IMR-90 (cell line): ENCODE measurements at regions not wholly inside any gene's neighbourhood (a gene's known extent, or its start where the extent isn't known, plus 50 kb on each side); places are given as distances from the start of the nearest gene placed in this dataset.

ENCODE experiments used
- ATAC-seq: fragments of 200-7000 bp; cut with Tn5 transposase; 2 replicates; pipeline ENCODE4 v1.9.1; 2020; ENCODE audit warnings: low read depth, mild to moderate bottlenecking, moderate library complexity
- BruUV-seq: library from RNA; stranded (reverse); fragments of 400-500 nt; replicated peaks from 2 replicates; lab custom pipeline; 2021; lab: Mats Ljungman, UMichigan
- CTCF ChIA-PET: fragments of 300-600 bp; formaldehyde crosslinking; extraction: SDS; loops from one replicate; lab custom pipeline; 2021; ENCODE audit warnings: antibody characterized with exemption; lab: Yijun Ruan, JAX
- POLR2A ChIA-PET: fragments of 300-600 bp; sonication (Branson Sonifier 250); formaldehyde crosslinking; loops from one replicate; lab custom pipeline; 2022; ENCODE audit warnings: antibody characterized with exemption; ENCODE audit not compliant: unreplicated experiment; lab: Charles Lee
- DNase-seq: peaks from one replicate; pipeline ENCODE4 v3.0.0; 2013
- H2AFZ ChIP-seq: replicated peaks from 2 replicates; pipeline ENCODE3; 2013; ENCODE audit warnings: low read length, mild to moderate bottlenecking; ENCODE audit not compliant: poor library complexity
- H2AK5ac ChIP-seq: 2 replicates; pipeline ENCODE4 v1.6.1; 2013; ENCODE audit warnings: low read depth, low read length, inconsistent platforms
- H2AK9ac ChIP-seq: replicated peaks from 2 replicates; pipeline ENCODE3; 2013; ENCODE audit warnings: mild to moderate bottlenecking, low read depth, low read length, moderate library complexity; ENCODE audit not compliant: poor library complexity
- H2BK120ac ChIP-seq: 2 replicates; pipeline ENCODE4 v1.6.1; 2013; ENCODE audit warnings: low read depth, low read length, inconsistent platforms
- H2BK15ac ChIP-seq: 3 replicates; pipeline ENCODE4 v1.6.1; 2013; ENCODE audit warnings: low read depth, low read length, inconsistent platforms
- H2BK20ac ChIP-seq: 2 replicates; pipeline ENCODE4 v1.6.1; 2013; ENCODE audit warnings: low read depth, mild to moderate bottlenecking, inconsistent platforms, low read length, moderate library complexity
- H2BK5ac ChIP-seq: 2 replicates; pipeline ENCODE4 v1.6.1; 2013; ENCODE audit warnings: mild to moderate bottlenecking, low read depth, low read length, inconsistent platforms; ENCODE audit not compliant: poor library complexity, severe bottlenecking
- H3K14ac ChIP-seq: replicated peaks from 2 replicates; pipeline ENCODE4 v1.6.1; 2013; ENCODE audit warnings: low read depth, low read length, inconsistent platforms
- H3K18ac ChIP-seq: 2 replicates; pipeline ENCODE4 v1.6.1; 2013; ENCODE audit warnings: low read depth, low read length, control low read depth
- H3K23ac ChIP-seq: 2 replicates; pipeline ENCODE4 v1.6.1; 2013; ENCODE audit warnings: low read depth, low read length, inconsistent platforms
- H3K27ac ChIP-seq: 2 replicates; pipeline ENCODE4 v1.5.1; 2013; ENCODE audit warnings: mild to moderate bottlenecking, control low read depth, low read length; ENCODE audit not compliant: insufficient read depth
- H3K27me3 ChIP-seq: 2 replicates; pipeline ENCODE4 v1.6.1; 2013; ENCODE audit warnings: low read length; ENCODE audit not compliant: control insufficient read depth, insufficient read depth
- H3K36me3 ChIP-seq: 2 replicates; pipeline ENCODE4 v1.6.1; 2013; ENCODE audit warnings: low read length, mixed read lengths; ENCODE audit not compliant: control insufficient read depth, insufficient read depth
- H3K4ac ChIP-seq: 2 replicates; pipeline ENCODE4 v1.6.1; 2013; ENCODE audit warnings: low read depth, low read length, inconsistent platforms
- H3K4me1 ChIP-seq: 2 replicates; pipeline ENCODE4 v1.6.1; 2013; ENCODE audit warnings: low read length, mixed read lengths; ENCODE audit not compliant: control insufficient read depth, insufficient read depth
- H3K4me2 ChIP-seq: 2 replicates; pipeline ENCODE4 v1.6.1; 2013; ENCODE audit warnings: low read depth, mild to moderate bottlenecking, control low read depth, low read length, moderate library complexity
- H3K4me3 ChIP-seq: 2 replicates; pipeline ENCODE4 v1.5.1; 2013; ENCODE audit warnings: low read depth, mild to moderate bottlenecking, control low read depth, low read length, moderate library complexity; ENCODE audit not compliant: insufficient read depth
- H3K56ac ChIP-seq: 2 replicates; pipeline ENCODE4 v1.6.1; 2013; ENCODE audit warnings: low read length, inconsistent platforms; ENCODE audit not compliant: insufficient read depth; ENCODE audit errors: extremely low read depth
- H3K79me1 ChIP-seq, 2 experiments: 2 replicates each; pipeline ENCODE4 v1.6.1; 2013; ENCODE audit warnings: low read length in 2 of 2, inconsistent platforms in 1 of 2, low read depth in 1 of 2
- H3K9ac ChIP-seq: 2 replicates; pipeline ENCODE4 v1.6.1; 2013; ENCODE audit warnings: low read depth, low read length, control low read depth
- H3K9me1 ChIP-seq: 2 replicates; pipeline ENCODE4 v1.6.1; 2013; ENCODE audit warnings: low read length, inconsistent platforms; ENCODE audit not compliant: insufficient read depth
- H3K9me3 ChIP-seq: 2 replicates; pipeline ENCODE4 v1.6.1; 2013; ENCODE audit warnings: low read length; ENCODE audit not compliant: control insufficient read depth, insufficient read depth
- H4K20me1 ChIP-seq: 2 replicates; pipeline ENCODE4 v1.6.1; 2013; ENCODE audit warnings: low read length, inconsistent platforms; ENCODE audit not compliant: insufficient read depth
- H4K5ac ChIP-seq: 2 replicates; pipeline ENCODE4 v1.6.1; 2013; ENCODE audit warnings: mild to moderate bottlenecking, low read depth, low read length, control low read depth
- H4K8ac ChIP-seq, 2 experiments: 2 replicates each; pipeline ENCODE4 v1.6.1; 2013; ENCODE audit warnings: low read depth in 2 of 2, low read length in 2 of 2, control low read depth in 1 of 2, inconsistent platforms in 1 of 2
- H4K91ac ChIP-seq: 2 replicates; pipeline ENCODE4 v1.6.1; 2013; ENCODE audit warnings: low read depth, low read length, inconsistent platforms; ENCODE audit not compliant: insufficient read depth
- BHLHE40 ChIP-seq: fragments of 150-350 bp; IDR thresholded peaks from 2 replicates; pipeline ENCODE4 v1.6.1; 2016; ENCODE audit warnings: mild to moderate bottlenecking, low read depth, low read length
- CEBPB ChIP-seq: IDR thresholded peaks from 2 replicates; pipeline ENCODE4 v1.6.1; 2012; ENCODE audit warnings: low read depth, low read length, improper control_type of control experiment
- CHD1 ChIP-seq: IDR thresholded peaks from 2 replicates; pipeline ENCODE4 v1.6.1; 2012; ENCODE audit warnings: low read depth, low read length, improper control_type of control experiment
- FOS ChIP-seq: fragments of 150-350 bp; IDR thresholded peaks from 2 replicates; pipeline ENCODE4 v1.6.1; 2016; ENCODE audit warnings: low read depth, low read length
- MAFK ChIP-seq: IDR thresholded peaks from 2 replicates; pipeline ENCODE4 v1.6.1; 2012; ENCODE audit warnings: low read depth, low read length, improper control_type of control experiment
- MAZ ChIP-seq: IDR thresholded peaks from 2 replicates; pipeline ENCODE4 v1.6.1; 2012; ENCODE audit warnings: low read depth, mild to moderate bottlenecking, low read length, improper control_type of control experiment, moderate library complexity, borderline replicate concordance
- MXI1 ChIP-seq: IDR thresholded peaks from 2 replicates; pipeline ENCODE4 v1.6.1; 2012; ENCODE audit warnings: low read depth, mild to moderate bottlenecking, low read length, moderate library complexity, borderline replicate concordance
- NFE2L2 ChIP-seq: fragments of 150-350 bp; IDR thresholded peaks from 2 replicates; pipeline ENCODE4 v1.6.1; 2016; ENCODE audit warnings: low read depth, mild to moderate bottlenecking, low read length
- POLR2A ChIP-seq: IDR thresholded peaks from 2 replicates; pipeline ENCODE4 v1.6.1; 2012; ENCODE audit warnings: mild to moderate bottlenecking, low read depth, low read length
- RAD21 ChIP-seq: IDR thresholded peaks from 2 replicates; pipeline ENCODE4 v1.6.1; 2012; ENCODE audit warnings: low read length, improper control_type of control experiment
- RCOR1 ChIP-seq: IDR thresholded peaks from 2 replicates; pipeline ENCODE4 v1.6.1; 2012; ENCODE audit warnings: mild to moderate bottlenecking, low read length, improper control_type of control experiment; ENCODE audit not compliant: insufficient replicate concordance
- RFX5 ChIP-seq: IDR thresholded peaks from 2 replicates; pipeline ENCODE4 v1.8.0; 2012; ENCODE audit warnings: low read depth, mild to moderate bottlenecking, low read length, moderate library complexity
- SMC3 ChIP-seq: fragments of 150-350 bp; IDR thresholded peaks from 2 replicates; pipeline ENCODE4 v1.6.1; 2016; ENCODE audit warnings: low read depth, mild to moderate bottlenecking, antibody characterized with exemption, low read length, moderate library complexity
- WGBS, 2 experiments: methylation state at CpG; one replicate each; pipeline versions ENCODE4 v1.1.5 to v1.1.7; 2013; ENCODE audit warnings: missing lambda C conversion rate in 2 of 2; ENCODE audit not compliant: insufficient read length in 1 of 2; ENCODE audit errors: extremely low coverage in 2 of 2; 5-methylcytosine and 5-hydroxymethylcytosine counted together
- dilution Hi-C: fragments of 300-500 bp; cut with HindIII; formaldehyde crosslinking; loops from one replicate; pipeline ENCODE4 v1.14.3; 2018; ENCODE audit warnings: low sequenced_read_pairs; ENCODE audit not compliant: unreplicated experiment
- in situ Hi-C: fragments of 300-500 bp; cut with MboI; formaldehyde crosslinking; loops from 3 replicates; pipeline ENCODE4 v1.14.3; 2019; ENCODE audit warnings: low sequenced_read_pairs, inconsistent platforms, mixed read lengths
- intact Hi-C: fragments of 100-400 bp; cut with micrococcal nuclease; formaldehyde crosslinking; loops from 2 replicates; pipeline ENCODE4 v1.10.0; 2022
- TF ChIP-seq, protein P1 (sequence below): fragments of 150-350 bp; IDR thresholded peaks from 2 replicates; pipeline ENCODE4 v1.6.1; 2016; ENCODE audit warnings: low read depth, mild to moderate bottlenecking, low read length, moderate library complexity, borderline replicate concordance
- TF ChIP-seq, protein P2 (sequence below): conservative IDR thresholded peaks from 2 replicates; pipeline ENCODE4 v1.5.1; 2012; ENCODE audit warnings: mild to moderate bottlenecking, low read depth, low read length, improper control_type of control experiment
- TF ChIP-seq, protein P3 (sequence below): fragments of 150-350 bp; IDR thresholded peaks from 2 replicates; pipeline ENCODE4 v1.6.1; 2017; ENCODE audit warnings: mild to moderate bottlenecking, antibody characterized with exemption, low read length, low read depth

DNA sequence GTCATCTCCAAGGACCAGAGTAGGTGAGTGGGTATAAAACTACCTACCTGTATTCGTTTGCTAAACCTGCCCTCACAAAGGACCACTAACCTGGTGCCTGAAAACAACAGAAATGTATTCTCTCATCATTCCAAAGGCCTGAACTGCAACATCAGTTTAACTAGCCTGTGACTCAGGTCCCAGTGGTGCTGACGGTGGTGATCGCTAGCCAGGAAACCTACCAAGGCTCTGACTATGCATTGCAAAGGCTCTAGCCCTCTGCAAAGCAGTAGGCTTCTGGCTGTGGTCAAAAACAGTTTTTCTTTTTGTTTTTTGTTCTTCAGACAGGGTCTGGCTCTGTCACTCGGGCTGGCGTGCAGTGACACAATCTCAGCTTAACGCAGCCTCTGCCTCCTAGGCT lies 107.5 kb downstream of the NPTX2 start:
- H2BK5ac ChIP-seq = no peak overlapping the region
- H3K4me1 ChIP-seq = no peaks in the 10 kb centered on the region
- no peak overlapping the region for H3K23ac ChIP-seq
- no peak overlapping the region for H2BK120ac ChIP-seq
- H3K18ac ChIP-seq = no peak overlapping the region
- H2AFZ ChIP-seq = peak overlapping the region; percentile 32
- no peak overlapping the region for H3K4ac ChIP-seq
- TF ChIP-seq, protein P1, sequence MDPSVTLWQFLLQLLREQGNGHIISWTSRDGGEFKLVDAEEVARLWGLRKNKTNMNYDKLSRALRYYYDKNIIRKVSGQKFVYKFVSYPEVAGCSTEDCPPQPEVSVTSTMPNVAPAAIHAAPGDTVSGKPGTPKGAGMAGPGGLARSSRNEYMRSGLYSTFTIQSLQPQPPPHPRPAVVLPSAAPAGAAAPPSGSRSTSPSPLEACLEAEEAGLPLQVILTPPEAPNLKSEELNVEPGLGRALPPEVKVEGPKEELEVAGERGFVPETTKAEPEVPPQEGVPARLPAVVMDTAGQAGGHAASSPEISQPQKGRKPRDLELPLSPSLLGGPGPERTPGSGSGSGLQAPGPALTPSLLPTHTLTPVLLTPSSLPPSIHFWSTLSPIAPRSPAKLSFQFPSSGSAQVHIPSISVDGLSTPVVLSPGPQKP = no peak
- TF ChIP-seq, protein P2, sequence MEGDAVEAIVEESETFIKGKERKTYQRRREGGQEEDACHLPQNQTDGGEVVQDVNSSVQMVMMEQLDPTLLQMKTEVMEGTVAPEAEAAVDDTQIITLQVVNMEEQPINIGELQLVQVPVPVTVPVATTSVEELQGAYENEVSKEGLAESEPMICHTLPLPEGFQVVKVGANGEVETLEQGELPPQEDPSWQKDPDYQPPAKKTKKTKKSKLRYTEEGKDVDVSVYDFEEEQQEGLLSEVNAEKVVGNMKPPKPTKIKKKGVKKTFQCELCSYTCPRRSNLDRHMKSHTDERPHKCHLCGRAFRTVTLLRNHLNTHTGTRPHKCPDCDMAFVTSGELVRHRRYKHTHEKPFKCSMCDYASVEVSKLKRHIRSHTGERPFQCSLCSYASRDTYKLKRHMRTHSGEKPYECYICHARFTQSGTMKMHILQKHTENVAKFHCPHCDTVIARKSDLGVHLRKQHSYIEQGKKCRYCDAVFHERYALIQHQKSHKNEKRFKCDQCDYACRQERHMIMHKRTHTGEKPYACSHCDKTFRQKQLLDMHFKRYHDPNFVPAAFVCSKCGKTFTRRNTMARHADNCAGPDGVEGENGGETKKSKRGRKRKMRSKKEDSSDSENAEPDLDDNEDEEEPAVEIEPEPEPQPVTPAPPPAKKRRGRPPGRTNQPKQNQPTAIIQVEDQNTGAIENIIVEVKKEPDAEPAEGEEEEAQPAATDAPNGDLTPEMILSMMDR = no peak
- TF ChIP-seq POLR2A (no peak), CHD1 (no peak), FOS (no peak), CEBPB (no peak), BHLHE40 (no peak), RFX5 (no peak), SMC3 (no peak), RAD21 (no peak), MXI1 (no peak), NFE2L2 (no peak), MAFK (no peak), MAZ (no peak), RCOR1 (no peak)
- TF ChIP-seq, protein P3, sequence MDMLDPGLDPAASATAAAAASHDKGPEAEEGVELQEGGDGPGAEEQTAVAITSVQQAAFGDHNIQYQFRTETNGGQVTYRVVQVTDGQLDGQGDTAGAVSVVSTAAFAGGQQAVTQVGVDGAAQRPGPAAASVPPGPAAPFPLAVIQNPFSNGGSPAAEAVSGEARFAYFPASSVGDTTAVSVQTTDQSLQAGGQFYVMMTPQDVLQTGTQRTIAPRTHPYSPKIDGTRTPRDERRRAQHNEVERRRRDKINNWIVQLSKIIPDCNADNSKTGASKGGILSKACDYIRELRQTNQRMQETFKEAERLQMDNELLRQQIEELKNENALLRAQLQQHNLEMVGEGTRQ = no peak
- H3K27me3 ChIP-seq = no peaks in the 10 kb centered on the region
- WGBS, 2 experiments = 65% methylated on average over 2 of the region's 6 CpGs; no CpG with 5 or more reads in 1 of the 2 experiments
- no peak overlapping the region for H2BK20ac ChIP-seq
- no peak for ATAC-seq
- H3K4me3 ChIP-seq = no peak overlapping the region
- no peak overlapping the region for H4K5ac ChIP-seq
- H4K20me1 ChIP-seq = no peaks in the 10 kb centered on the region
- no peak overlapping the region for H3K4me2 ChIP-seq
- no peak overlapping the region for H3K56ac ChIP-seq
- in situ Hi-C loops (no loop called here), intact Hi-C loops (no loop called here), dilution Hi-C loops (no loop called here)
- no peak overlapping the region for H2AK9ac ChIP-seq
- peaks cover 6% of the 10 kb centered on the region; the same call in 1 of the 2 replicates for H3K9me3 ChIP-seq
- CTCF ChIA-PET = no interaction called here
- no peak for DNase-seq
- no peak overlapping the region for H3K27ac ChIP-seq
- no peaks in the 10 kb centered on the region for H3K9me1 ChIP-seq
- H3K14ac ChIP-seq = no peak overlapping the region
- no peak overlapping the region for H2BK15ac ChIP-seq
- no peak overlapping the region for H2AK5ac ChIP-seq
- H3K9ac ChIP-seq = no peak overlapping the region
- POLR2A ChIA-PET = no interaction called here
- H3K36me3 ChIP-seq = no peaks in the 10 kb centered on the region
- H3K79me1 ChIP-seq = no peaks in the 10 kb centered on the region
- no TSS peak for BruUV-seq
- no peak overlapping the region for H4K8ac ChIP-seq
- H4K91ac ChIP-seq = no peak overlapping the region
